SK-N-SH treated with all-trans-retinoic acid at 6 μM for 48 hours (cell line): ENCODE measurements at regions not wholly inside any gene's neighbourhood (a gene's known extent, or its start where the extent isn't known, plus 50 kb on each side); places are given as distances from the start of the nearest gene placed in this dataset.

Experiments used
- ATAC-seq: fragments of 200-7000 bp; cut with Tn5 transposase; 3 replicates; pipeline ENCODE4 v1.9.1; 2020; ENCODE audit warnings: mild to moderate bottlenecking, moderate library complexity
- ARNTL ChIP-seq: fragments of 450-650 bp; formaldehyde crosslinking; IDR thresholded peaks from 2 replicates; pipeline ENCODE4 v1.5.0; 2020; ENCODE audit warnings: low read depth, mild to moderate bottlenecking, moderate library complexity, borderline replicate concordance
- BACH2 ChIP-seq: fragments of 250-450 bp; sonication (Bioruptor Pico); IDR thresholded peaks from 2 replicates; pipeline ENCODE4 v1.9.0; 2021; ENCODE audit warnings: mild to moderate bottlenecking, borderline replicate concordance
- CSDC2 ChIP-seq: fragments of 250-450 bp; sonication (Bioruptor Pico); IDR thresholded peaks from 2 replicates; pipeline ENCODE4 v1.5.0; 2020; ENCODE audit warnings: mild to moderate bottlenecking, moderate library complexity
- CSRNP3 ChIP-seq: fragments of 250-450 bp; sonication (Bioruptor Pico); IDR thresholded peaks from 2 replicates; pipeline ENCODE4 v1.5.1; 2021; ENCODE audit warnings: mild to moderate bottlenecking, moderate library complexity
- ESRRG ChIP-seq: fragments of 250-450 bp; sonication (Bioruptor Pico); IDR thresholded peaks from 2 replicates; pipeline ENCODE4 v1.6.1; 2021; ENCODE audit warnings: mild to moderate bottlenecking
- GLIS3 ChIP-seq: fragments of 250-450 bp; sonication (Bioruptor Pico); IDR thresholded peaks from 2 replicates; pipeline ENCODE4 v1.5.0; 2020; ENCODE audit warnings: mild to moderate bottlenecking, moderate library complexity
- ISL1 ChIP-seq: fragments of 250-450 bp; sonication (Bioruptor Pico); IDR thresholded peaks from 2 replicates; pipeline ENCODE4 v2.1.2; 2022; ENCODE audit warnings: mild to moderate bottlenecking, moderate library complexity
- OSR1 ChIP-seq: fragments of 250-450 bp; sonication (Bioruptor Pico); IDR thresholded peaks from 2 replicates; pipeline ENCODE4 v1.8.0; 2022; ENCODE audit warnings: moderate library complexity, mild to moderate bottlenecking, inconsistent platforms
- POU6F1 ChIP-seq: fragments of 250-450 bp; sonication (Bioruptor Pico); IDR thresholded peaks from 2 replicates; pipeline ENCODE4 v1.8.0; 2021; ENCODE audit warnings: low read depth, mild to moderate bottlenecking, moderate library complexity, borderline replicate concordance
- PPARA ChIP-seq: fragments of 250-450 bp; sonication (Bioruptor Pico); IDR thresholded peaks from 2 replicates; pipeline ENCODE4 v1.5.0; 2020; ENCODE audit warnings: mild to moderate bottlenecking, borderline replicate concordance
- RARB ChIP-seq: fragments of 250-450 bp; sonication (Bioruptor Pico); IDR thresholded peaks from 2 replicates; pipeline ENCODE4 v1.8.0; 2021; ENCODE audit warnings: mild to moderate bottlenecking, moderate library complexity
- SNAI2 ChIP-seq: fragments of 250-450 bp; sonication (Bioruptor Pico); IDR thresholded peaks from 2 replicates; pipeline ENCODE4 v1.5.0; 2020; ENCODE audit warnings: mild to moderate bottlenecking, moderate library complexity
- TCF4 ChIP-seq: fragments of 250-450 bp; sonication (Bioruptor Pico); IDR thresholded peaks from 2 replicates; pipeline ENCODE4 v1.8.0; 2021; ENCODE audit warnings: mild to moderate bottlenecking, moderate library complexity, borderline replicate concordance
- TOX ChIP-seq: fragments of 250-450 bp; sonication (Bioruptor Pico); IDR thresholded peaks from 2 replicates; pipeline ENCODE4 v1.8.0; 2021; ENCODE audit warnings: mild to moderate bottlenecking, moderate library complexity, borderline replicate concordance
- ZFP3 ChIP-seq: fragments of 250-450 bp; sonication (Bioruptor Pico); IDR thresholded peaks from 2 replicates; pipeline ENCODE4 v1.5.0; 2020; ENCODE audit warnings: mild to moderate bottlenecking, moderate library complexity
- ZFP30 ChIP-seq: fragments of 450-650 bp; formaldehyde crosslinking; IDR thresholded peaks from 2 replicates; pipeline ENCODE4 v1.5.0; 2022; ENCODE audit warnings: mild to moderate bottlenecking, moderate library complexity
- ZNF565 ChIP-seq: fragments of 450-650 bp; formaldehyde crosslinking; conservative IDR thresholded peaks from 2 replicates; pipeline ENCODE4 v1.5.0; 2020; ENCODE audit warnings: low read depth, mild to moderate bottlenecking, moderate library complexity
- ZNF70 ChIP-seq: fragments of 450-650 bp; formaldehyde crosslinking; IDR thresholded peaks from 2 replicates; pipeline ENCODE4 v1.5.0; 2020; ENCODE audit warnings: mild to moderate bottlenecking, moderate library complexity
- ZNF8 ChIP-seq: fragments of 450-650 bp; formaldehyde crosslinking; IDR thresholded peaks from 2 replicates; pipeline ENCODE4 v1.5.0; 2020; ENCODE audit warnings: mild to moderate bottlenecking, moderate library complexity
- TF ChIP-seq, protein P1 (sequence below): fragments of 250-450 bp; sonication (Bioruptor Pico); IDR thresholded peaks from 2 replicates; pipeline ENCODE4 v1.8.0; 2020; ENCODE audit warnings: mild to moderate bottlenecking, moderate library complexity, borderline replicate concordance
- TF ChIP-seq, protein P2 (sequence below): fragments of 250-450 bp; sonication (Bioruptor Pico); IDR thresholded peaks from 2 replicates; pipeline ENCODE4 v1.5.1; 2020; ENCODE audit warnings: low read depth, mild to moderate bottlenecking, moderate library complexity

DNA sequence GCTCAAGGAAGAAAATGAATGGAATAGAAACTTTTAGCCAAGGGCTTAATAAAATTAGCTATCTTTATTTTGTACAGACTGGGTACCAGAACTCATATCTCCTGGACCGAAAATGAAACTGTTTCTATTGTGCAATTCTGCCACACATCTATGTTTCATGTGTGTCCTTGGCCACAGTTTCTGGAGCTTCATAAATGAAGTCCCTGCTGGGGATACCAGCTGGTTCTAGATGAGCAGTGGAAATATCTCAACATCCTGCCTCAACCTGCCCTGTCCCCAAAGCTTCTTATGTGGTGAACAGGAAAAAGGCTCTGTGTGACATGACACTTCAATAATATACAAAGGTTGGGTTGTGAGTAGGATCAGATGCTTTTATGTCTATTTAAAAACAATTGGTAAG, 310.1 kb upstream of the SORCS1 start:
- ATAC-seq: no peak
- TF ChIP-seq, protein P1, sequence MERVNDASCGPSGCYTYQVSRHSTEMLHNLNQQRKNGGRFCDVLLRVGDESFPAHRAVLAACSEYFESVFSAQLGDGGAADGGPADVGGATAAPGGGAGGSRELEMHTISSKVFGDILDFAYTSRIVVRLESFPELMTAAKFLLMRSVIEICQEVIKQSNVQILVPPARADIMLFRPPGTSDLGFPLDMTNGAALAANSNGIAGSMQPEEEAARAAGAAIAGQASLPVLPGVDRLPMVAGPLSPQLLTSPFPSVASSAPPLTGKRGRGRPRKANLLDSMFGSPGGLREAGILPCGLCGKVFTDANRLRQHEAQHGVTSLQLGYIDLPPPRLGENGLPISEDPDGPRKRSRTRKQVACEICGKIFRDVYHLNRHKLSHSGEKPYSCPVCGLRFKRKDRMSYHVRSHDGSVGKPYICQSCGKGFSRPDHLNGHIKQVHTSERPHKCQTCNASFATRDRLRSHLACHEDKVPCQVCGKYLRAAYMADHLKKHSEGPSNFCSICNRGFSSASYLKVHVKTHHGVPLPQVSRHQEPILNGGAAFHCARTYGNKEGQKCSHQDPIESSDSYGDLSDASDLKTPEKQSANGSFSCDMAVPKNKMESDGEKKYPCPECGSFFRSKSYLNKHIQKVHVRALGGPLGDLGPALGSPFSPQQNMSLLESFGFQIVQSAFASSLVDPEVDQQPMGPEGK (CRISPR knock-in tag): no peak
- no peak for TF ChIP-seq SNAI2 (CRISPR knock-in tag)
- no peak for TF ChIP-seq ARNTL
- TF ChIP-seq PPARA (CRISPR knock-in tag): no peak
- no peak for TF ChIP-seq CSDC2 (CRISPR knock-in tag)
- no peak for TF ChIP-seq ISL1 (CRISPR knock-in tag)
- TF ChIP-seq BACH2 (CRISPR knock-in tag): no peak
- TF ChIP-seq CSRNP3 (CRISPR knock-in tag): no peak
- TF ChIP-seq ESRRG: no peak
- TF ChIP-seq, all 23 proteins: peak for 0

DNA sequence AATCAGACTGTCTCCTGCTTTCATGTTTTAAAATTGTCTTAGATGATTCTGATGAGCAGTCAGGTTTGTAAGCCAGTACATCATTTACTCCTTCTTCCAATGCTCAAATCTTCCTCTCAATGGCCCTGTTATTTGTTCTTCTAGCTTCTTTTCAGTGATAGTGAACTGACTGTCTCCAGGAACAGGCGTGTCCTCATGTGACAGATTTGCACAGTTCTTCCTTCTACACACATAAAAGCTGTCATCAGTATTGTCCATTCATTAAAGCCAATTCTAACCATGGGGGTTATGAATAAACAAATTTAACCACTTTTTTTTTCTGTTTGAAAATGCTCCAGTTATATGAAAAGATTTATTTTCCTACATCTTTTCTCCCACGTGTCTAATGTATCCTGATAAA, 308.7 kb upstream of the SORCS1 start:
- ATAC-seq: no peak
- no peak for TF ChIP-seq POU6F1 (CRISPR knock-in tag)
- no peak for TF ChIP-seq PPARA (CRISPR knock-in tag)
- TF ChIP-seq GLIS3 (CRISPR knock-in tag): no peak
- TF ChIP-seq, protein P2, sequence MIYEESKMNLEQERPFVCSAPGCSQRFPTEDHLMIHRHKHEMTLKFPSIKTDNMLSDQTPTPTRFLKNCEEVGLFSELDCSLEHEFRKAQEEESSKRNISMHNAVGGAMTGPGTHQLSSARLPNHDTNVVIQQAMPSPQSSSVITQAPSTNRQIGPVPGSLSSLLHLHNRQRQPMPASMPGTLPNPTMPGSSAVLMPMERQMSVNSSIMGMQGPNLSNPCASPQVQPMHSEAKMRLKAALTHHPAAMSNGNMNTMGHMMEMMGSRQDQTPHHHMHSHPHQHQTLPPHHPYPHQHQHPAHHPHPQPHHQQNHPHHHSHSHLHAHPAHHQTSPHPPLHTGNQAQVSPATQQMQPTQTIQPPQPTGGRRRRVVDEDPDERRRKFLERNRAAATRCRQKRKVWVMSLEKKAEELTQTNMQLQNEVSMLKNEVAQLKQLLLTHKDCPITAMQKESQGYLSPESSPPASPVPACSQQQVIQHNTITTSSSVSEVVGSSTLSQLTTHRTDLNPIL (CRISPR knock-in tag): no peak
- no peak for TF ChIP-seq ZNF70 (CRISPR knock-in tag)
- TF ChIP-seq ZFP30 (CRISPR knock-in tag): no peak
- TF ChIP-seq, protein P1 (CRISPR knock-in tag): no peak
- no peak for TF ChIP-seq TOX
- no peak for TF ChIP-seq BACH2 (CRISPR knock-in tag)
- TF ChIP-seq ZFP3 (CRISPR knock-in tag): no peak
- no peak for TF ChIP-seq TCF4
- no peak for TF ChIP-seq SNAI2 (CRISPR knock-in tag)
- TF ChIP-seq ZNF565 (CRISPR knock-in tag): no peak
- no peak for TF ChIP-seq ISL1 (CRISPR knock-in tag)
- no peak for TF ChIP-seq OSR1 (CRISPR knock-in tag)
- TF ChIP-seq ARNTL: no peak
- TF ChIP-seq, all 23 proteins: peak for 0

DNA sequence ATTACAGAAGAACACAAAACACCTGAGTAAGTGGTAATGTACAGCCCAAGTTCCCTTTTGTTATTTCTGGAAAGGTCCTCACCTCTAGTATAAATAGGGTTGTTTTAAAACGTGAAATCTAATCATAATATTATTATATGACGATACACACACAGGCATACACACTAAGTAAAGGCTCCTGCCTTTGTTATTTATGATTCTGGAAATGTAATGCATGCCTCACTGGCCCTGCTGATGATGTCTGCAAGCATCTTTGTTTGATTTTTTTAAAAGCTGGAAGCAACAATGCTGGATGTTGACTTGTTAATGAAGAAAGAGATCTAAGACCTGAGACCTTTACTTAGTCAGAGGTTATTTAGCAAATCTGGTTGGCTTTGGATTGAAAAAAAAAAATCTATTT, 307.4 kb upstream of the SORCS1 start:
- no peak for ATAC-seq
- TF ChIP-seq ZNF8: no peak
- no peak for TF ChIP-seq ZNF70 (CRISPR knock-in tag)
- no peak for TF ChIP-seq TCF4
- TF ChIP-seq, protein P1 (CRISPR knock-in tag): no peak
- TF ChIP-seq, protein P2 (CRISPR knock-in tag): no peak
- no peak for TF ChIP-seq ARNTL
- no peak for TF ChIP-seq ISL1 (CRISPR knock-in tag)
- TF ChIP-seq RARB (CRISPR knock-in tag): no peak
- no peak for TF ChIP-seq ZNF565 (CRISPR knock-in tag)
- TF ChIP-seq ZFP3 (CRISPR knock-in tag): no peak
- no peak for TF ChIP-seq CSDC2 (CRISPR knock-in tag)
- TF ChIP-seq ZFP30 (CRISPR knock-in tag): no peak
